A549 (cell line): ENCODE measurements at regions not wholly inside any gene's neighbourhood (a gene's known extent, or its start where the extent isn't known, plus 50 kb on each side); places are given as distances from the start of the nearest gene placed in this dataset.
A peak's percentile ranks its signal among the peaks of the same experiment; 100 is the strongest.

ENCODE experiments used
- ATAC-seq, 2 experiments: fragments of 200-7000 bp in 1 of 2; fragments of >200 bp in 1 of 2; cut with Nextera tagmentation in 1 of 2; cut with Tn5 transposase in 1 of 2; 3 replicates each; pipeline versions ENCODE4 v1.8.0 to v1.9.1; 2018 to 2020; ENCODE audit warnings: mild to moderate bottlenecking in 1 of 2, moderate library complexity in 1 of 2
- CTCF ChIA-PET: fragments of 300-600 bp; sonication (Branson Sonifier 250); formaldehyde crosslinking; extraction: SDS; loops from one replicate; lab custom pipeline; 2021; ENCODE audit warnings: antibody characterized with exemption, inconsistent platforms; lab: Yijun Ruan, JAX
- POLR2A ChIA-PET: fragments of 350-600 bp; formaldehyde crosslinking; extraction: SDS; loops from one replicate; lab custom pipeline; 2021; ENCODE audit warnings: antibody characterized with exemption, inconsistent platforms; lab: Yijun Ruan, JAX
- DNase-seq, 2 experiments: peaks; one replicate each; pipeline versions ENCODE4 v3.0.0 to v3.0.0-alpha.2; 2011 to 2016; ENCODE audit warnings: low read depth in 1 of 2, low spot score in 1 of 2
- FAIRE-seq: peaks from 2 replicates; lab custom pipeline; 2011; peaks lifted over from hg19 to GRCh38; lab: Jason Lieb, UNC
- H3K27ac ChIP-seq, 2 experiments: fragments of >200 bp; sonication (Bioruptor Twin); formaldehyde crosslinking; 3 replicates each; pipeline ENCODE4 v1.5.1; 2016 to 2017
- H3K4me1 ChIP-seq: fragments of >200 bp; sonication (Bioruptor Twin); formaldehyde crosslinking; 3 replicates; pipeline ENCODE4 v1.6.1; 2016
- H3K4me2 ChIP-seq: fragments of >200 bp; sonication (Bioruptor Twin); formaldehyde crosslinking; 3 replicates; pipeline ENCODE4 v1.6.1; 2016
- H3K4me3 ChIP-seq: fragments of >200 bp; sonication (Bioruptor Twin); formaldehyde crosslinking; 3 replicates; pipeline ENCODE4 v1.5.1; 2016
- H3K9me3 ChIP-seq: fragments of >200 bp; sonication (Bioruptor Twin); formaldehyde crosslinking; 3 replicates; pipeline ENCODE4 v1.6.1; 2016
- BCL3 ChIP-seq: fragments of >200 bp; sonication (Bioruptor Twin); formaldehyde crosslinking; IDR thresholded peaks from 3 replicates; pipeline ENCODE4 v1.6.1; 2016
- CEBPB ChIP-seq, 2 experiments: fragments of >200 bp in 1 of 2; sonication (Bioruptor Twin) in 1 of 2; formaldehyde crosslinking in 1 of 2; IDR thresholded peaks; 2 replicates each; pipeline ENCODE4 v1.6.1; 2012 to 2016
- CHD2 ChIP-seq: fragments of 150-350 bp; IDR thresholded peaks from 2 replicates; pipeline ENCODE4 v1.6.1; 2014; ENCODE audit warnings: low read length; ENCODE audit not compliant: partially characterized antibody
- CHD4 ChIP-seq: fragments of 200-600 bp; sonication (generic); IDR thresholded peaks from 2 replicates; pipeline ENCODE4 v1.6.1; 2016; ENCODE audit warnings: antibody characterized with exemption, mild to moderate bottlenecking, borderline replicate concordance
- EHF ChIP-seq: fragments of 250-450 bp; sonication (Bioruptor Pico); IDR thresholded peaks from 2 replicates; pipeline ENCODE4 v1.5.0; 2020; ENCODE audit warnings: mild to moderate bottlenecking
- EHMT2 ChIP-seq: fragments of 200-600 bp; sonication (generic); IDR thresholded peaks from 2 replicates; pipeline ENCODE4 v1.6.1; 2016; ENCODE audit warnings: antibody characterized with exemption, low read depth, mild to moderate bottlenecking, moderate library complexity
- ELK1 ChIP-seq: fragments of 150-350 bp; IDR thresholded peaks from 2 replicates; pipeline ENCODE4 v1.6.1; 2014; ENCODE audit warnings: low read depth, mild to moderate bottlenecking, low read length
- EP300 ChIP-seq, 2 experiments: fragments of >200 bp; sonication (Bioruptor Twin); formaldehyde crosslinking; IDR thresholded peaks; 2 replicates in 1 of 2; 3 replicates in 1 of 2; pipeline ENCODE4 v1.6.1; 2016 to 2017
- ESRRA ChIP-seq: fragments of 150-350 bp; IDR thresholded peaks from 2 replicates; pipeline ENCODE4 v1.6.1; 2014; ENCODE audit warnings: mild to moderate bottlenecking, low read length, borderline replicate concordance
- FOSB ChIP-seq: fragments of 250-450 bp; sonication (Bioruptor Pico); IDR thresholded peaks from 2 replicates; pipeline ENCODE4 v1.5.0; 2020; ENCODE audit warnings: mild to moderate bottlenecking, moderate library complexity
- FOSL2 ChIP-seq, 2 experiments: fragments of 450-650 bp in 1 of 2; fragments of >200 bp in 1 of 2; sonication (Bioruptor Twin) in 1 of 2; formaldehyde crosslinking; IDR thresholded peaks; 2 replicates each; pipeline versions ENCODE4 v1.5.0 to v1.6.1; 2016 to 2020; ENCODE audit warnings: mild to moderate bottlenecking in 1 of 2, moderate library complexity in 1 of 2
- FOXS1 ChIP-seq: fragments of 250-450 bp; sonication (Bioruptor Pico); IDR thresholded peaks from 2 replicates; pipeline ENCODE4 v1.5.0; 2020; ENCODE audit warnings: mild to moderate bottlenecking, moderate library complexity
- GATA3 ChIP-seq: IDR thresholded peaks from 2 replicates; pipeline ENCODE4 v1.6.1; 2012; ENCODE audit warnings: borderline replicate concordance
- HDAC2 ChIP-seq: fragments of 200-600 bp; sonication (generic); IDR thresholded peaks from 2 replicates; pipeline ENCODE4 v1.6.1; 2016
- HES2 ChIP-seq: fragments of >200 bp; sonication (Bioruptor Twin); formaldehyde crosslinking; IDR thresholded peaks from 2 replicates; pipeline ENCODE4 v1.6.1; 2016
- HEYL ChIP-seq: fragments of 250-450 bp; sonication (Bioruptor Pico); IDR thresholded peaks from 2 replicates; pipeline ENCODE4 v1.8.0; 2021; ENCODE audit warnings: mild to moderate bottlenecking, moderate library complexity
- JUN ChIP-seq, 2 experiments: fragments of >200 bp; sonication (Bioruptor Twin); formaldehyde crosslinking; IDR thresholded peaks; 2 replicates in 1 of 2; 3 replicates in 1 of 2; pipeline ENCODE4 v1.6.1; 2016 to 2017
- KDM5A ChIP-seq: fragments of 200-600 bp; sonication (generic); IDR thresholded peaks from 2 replicates; pipeline ENCODE4 v1.6.1; 2016; ENCODE audit warnings: antibody characterized with exemption, mild to moderate bottlenecking
- MAZ ChIP-seq: fragments of 150-350 bp; IDR thresholded peaks from 2 replicates; pipeline ENCODE4 v1.6.1; 2014; ENCODE audit warnings: antibody characterized with exemption, low read depth, low read length, borderline replicate concordance
- MYC ChIP-seq: IDR thresholded peaks from 2 replicates; pipeline ENCODE4 v1.6.1; 2012; ENCODE audit warnings: mild to moderate bottlenecking, inconsistent platforms, low read length, improper control_type of control experiment, borderline replicate concordance
- NFE2L2 ChIP-seq: fragments of 150-350 bp; conservative IDR thresholded peaks from 2 replicates; pipeline ENCODE4 v1.6.1; 2014; ENCODE audit warnings: low read length
- NR3C1 ChIP-seq: fragments of >200 bp; sonication (Bioruptor Twin); formaldehyde crosslinking; IDR thresholded peaks from 3 replicates; pipeline ENCODE4 v1.6.1; 2017
- POLR2A ChIP-seq: IDR thresholded peaks from 2 replicates; pipeline ENCODE4 v1.6.1; 2012; ENCODE audit warnings: mild to moderate bottlenecking, low read length
- POLR2AphosphoS2 ChIP-seq: conservative IDR thresholded peaks from 2 replicates; pipeline ENCODE4 v1.6.1; 2012; ENCODE audit warnings: low read length, improper control_type of control experiment, inconsistent platforms
- RARB ChIP-seq: fragments of 250-450 bp; sonication (Bioruptor Pico); IDR thresholded peaks from 2 replicates; pipeline ENCODE4 v1.8.0; 2021; ENCODE audit warnings: mild to moderate bottlenecking, moderate library complexity
- RCOR1 ChIP-seq: fragments of 150-350 bp; IDR thresholded peaks from 2 replicates; pipeline ENCODE4 v1.6.1; 2014; ENCODE audit warnings: antibody characterized with exemption, low read length, low read depth
- RFX5 ChIP-seq: fragments of 450-650 bp; IDR thresholded peaks from 2 replicates; pipeline ENCODE4 v1.7.1; 2014; ENCODE audit warnings: antibody characterized with exemption, mild to moderate bottlenecking, moderate library complexity
- TFCP2L1 ChIP-seq: fragments of 250-450 bp; sonication (Bioruptor Pico); IDR thresholded peaks from 2 replicates; pipeline ENCODE4 v1.5.0; 2021; ENCODE audit warnings: mild to moderate bottlenecking
- TP53 ChIP-seq: fragments of 250-450 bp; sonication (Bioruptor Pico); IDR thresholded peaks from 2 replicates; pipeline ENCODE4 v1.5.0; 2021; ENCODE audit warnings: mild to moderate bottlenecking, moderate library complexity
- USF2 ChIP-seq: fragments of 450-650 bp; IDR thresholded peaks from 2 replicates; pipeline ENCODE4 v1.6.1; 2014; ENCODE audit warnings: antibody characterized with exemption
- ZC3H11A ChIP-seq: fragments of 450-650 bp; IDR thresholded peaks from 2 replicates; pipeline ENCODE4 v1.6.1; 2014; ENCODE audit warnings: antibody characterized with exemption, mild to moderate bottlenecking
- ZFP36 ChIP-seq: fragments of 450-650 bp; IDR thresholded peaks from 2 replicates; pipeline ENCODE4 v1.6.1; 2014; ENCODE audit warnings: borderline replicate concordance; ENCODE audit not compliant: partially characterized antibody
- ZNF302 ChIP-seq: fragments of 250-450 bp; sonication (Bioruptor Pico); IDR thresholded peaks from 2 replicates; pipeline ENCODE4 v1.9.0; 2021; ENCODE audit warnings: inconsistent platforms, mild to moderate bottlenecking, moderate library complexity
- WGBS: methylation state at CpG from one replicate; pipeline ENCODE4 v1.1.6; 2017; ENCODE audit errors: missing lambda C conversion rate; 5-methylcytosine and 5-hydroxymethylcytosine counted together

- no peak overlapping the region for H3K4me2 ChIP-seq
- WGBS, result 80% methylated on average over 7 of the region's 7 CpGs
- TF ChIP-seq HDAC2 (no peak), NFE2L2 (no peak), MYC (no peak), RARB (CRISPR knock-in tag) (no peak), FOSL2 (IDR thresholded peaks at IDR 0.05) (no peak), FOSL2 (CRISPR knock-in tag; IDR thresholded peaks at IDR 0.05) (no peak), EP300 (IDR thresholded peaks at IDR 0.05) (no peak), TP53 (CRISPR knock-in tag) (no peak), GATA3 (no peak), TFCP2L1 (CRISPR knock-in tag) (no peak), ZC3H11A (no peak), FOXS1 (no peak), JUN (IDR thresholded peaks at IDR 0.05) (no peak), ELK1 (no peak), USF2 (no peak), HEYL (CRISPR knock-in tag) (no peak), HES2 (no peak), POLR2AphosphoS2 (no peak), EHF (CRISPR knock-in tag) (no peak), NR3C1 (no peak), CEBPB (IDR thresholded peaks at IDR 0.05) (no peak)
- H3K27ac ChIP-seq, result no peak overlapping the region
- FAIRE-seq, result no peak
- H3K4me1 ChIP-seq, result peaks cover 11% of the 10 kb centered on the region
- H3K4me3 ChIP-seq, result no peak overlapping the region
- no peaks in the 10 kb centered on the region for H3K9me3 ChIP-seq
- no peak for ATAC-seq
- no peak for DNase-seq
- CTCF ChIA-PET, result no interaction called here
- POLR2A ChIA-PET, result no interaction called here
Observed at GRCh38 chr9:107625383-107625984, 135.9 kb upstream of the KLF4 start.

- DNase-seq (peak; percentile 23 to 30), ATAC-seq (peak; percentile 67 to 77; a peak in 4 of 6 replicates), FAIRE-seq (no peak)
- peak overlapping the region in 1 of 2 experiments; percentile 6; a peak in 4 of 6 replicates for H3K27ac ChIP-seq
- peak overlapping the region; percentile 49; the same call in 2 of the 3 replicates for H3K4me2 ChIP-seq
- TF ChIP-seq POLR2AphosphoS2, result no peak
- no peak overlapping the region for H3K4me3 ChIP-seq
- no peaks in the 10 kb centered on the region for H3K9me3 ChIP-seq
- CTCF ChIA-PET, result interaction anchor here (1.4 kb wide), 1 partner anchor 43 kb away, joined by 3 read pairs; no protein-coding TSS in a partner anchor
- H3K4me1 ChIP-seq, result peaks cover 11% of the 10 kb centered on the region
- POLR2A ChIA-PET, result no interaction called here
- WGBS, result 87% methylated on average over 13 of the region's 15 CpGs
Observed at GRCh38 chr9:107624234-107624948, 134.8 kb upstream of the KLF4 start.

- CTCF ChIA-PET, result interaction anchor here (0.5 kb wide), 1 partner anchor 85 kb away, joined by 4 read pairs; no protein-coding TSS in a partner anchor
- 90% methylated on average over 4 of the region's 4 CpGs for WGBS
- POLR2A ChIA-PET, result no interaction called here
- TF ChIP-seq HEYL (CRISPR knock-in tag), result no peak
- TF ChIP-seq ZFP36, result no peak
- no peak for TF ChIP-seq EHMT2
- no peak for TF ChIP-seq RARB (CRISPR knock-in tag)
- TF ChIP-seq POLR2A, result no peak
- no peak for TF ChIP-seq FOSL2 (IDR thresholded peaks at IDR 0.05)
- no peak for TF ChIP-seq FOSL2 (CRISPR knock-in tag; IDR thresholded peaks at IDR 0.05)
- TF ChIP-seq CHD4, result no peak
- TF ChIP-seq NR3C1, result no peak
- TF ChIP-seq EHF (CRISPR knock-in tag), result no peak
- TF ChIP-seq TFCP2L1 (CRISPR knock-in tag), result no peak
- TF ChIP-seq BCL3, result no peak
- TF ChIP-seq CHD2, result no peak
- no peak for TF ChIP-seq ESRRA
- TF ChIP-seq RCOR1, result no peak
- no peak for TF ChIP-seq MAZ
- no peak for TF ChIP-seq RFX5
- no peak for TF ChIP-seq FOSB
- TF ChIP-seq KDM5A, result no peak
- TF ChIP-seq ZNF302, result no peak
Observed at GRCh38 chr9:107621436-107621835, 131.9 kb upstream of the KLF4 start.

More at GRCh38 chr9:107621436-107621835, 131.9 kb upstream of the KLF4 start:
- DNase-seq (no peak), FAIRE-seq (no peak), ATAC-seq (no peak)
- Histone ChIP-seq H3K4me1 (peaks cover 11% of the 10 kb centered on the region), H3K27ac (no peak overlapping the region), H3K9me3 (no peaks in the 10 kb centered on the region), H3K4me2 (no peak overlapping the region), H3K4me3 (no peak overlapping the region)
